GM19328 (cell line): ENCODE measurements at regions not wholly inside any gene's neighbourhood (a gene's known extent, or its start where the extent isn't known, plus 50 kb on each side); places are given as distances from the start of the nearest gene placed in this dataset.

Experiments
- ATAC-seq: cut with Tn5 transposase; IDR thresholded peaks from one replicate; pipeline ENCODE4 v1.9.1; 2021; ENCODE audit warnings: mild to moderate bottlenecking, moderate library complexity; ENCODE audit not compliant: unreplicated experiment

DNA sequence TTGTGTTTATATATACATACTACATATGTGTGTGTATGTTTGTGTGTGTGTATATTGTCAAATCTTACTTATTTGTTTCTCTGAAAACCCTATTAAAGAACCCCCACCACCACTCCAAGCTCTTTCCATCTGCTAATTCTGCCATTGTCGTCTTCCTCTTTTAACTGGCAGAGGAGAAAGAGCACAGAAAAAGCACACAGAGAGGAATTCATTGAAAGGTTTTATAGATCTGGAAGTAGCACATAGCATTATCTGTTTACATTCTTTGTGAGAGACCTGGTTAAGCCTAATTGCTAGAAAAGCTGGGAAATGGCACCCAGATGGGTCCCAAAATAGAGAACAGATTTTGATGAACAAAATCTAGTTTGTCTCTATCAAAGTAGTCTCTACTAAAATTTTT is 800.0 kb upstream of the PIK3C3 start:
- ATAC-seq, result no peak

DNA sequence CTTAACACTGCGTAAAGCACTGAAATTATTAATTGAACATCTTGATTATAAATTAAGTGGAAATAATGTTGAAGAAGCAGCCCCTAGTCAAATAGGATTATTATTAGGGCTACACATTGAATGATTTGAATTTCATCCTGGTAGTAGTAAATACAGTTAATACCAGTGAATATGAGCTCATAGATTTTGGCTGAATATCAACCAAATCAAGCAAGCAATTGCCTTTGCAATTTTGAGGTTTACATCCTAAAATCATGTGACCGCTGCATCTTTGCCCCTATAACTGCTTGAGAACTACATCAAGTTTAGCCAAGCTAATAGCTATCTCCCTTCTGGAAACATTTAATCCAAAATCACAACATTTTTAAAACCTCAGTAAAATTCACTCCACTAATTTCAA is 801.2 kb upstream of the PIK3C3 start:
- no peak for ATAC-seq

DNA sequence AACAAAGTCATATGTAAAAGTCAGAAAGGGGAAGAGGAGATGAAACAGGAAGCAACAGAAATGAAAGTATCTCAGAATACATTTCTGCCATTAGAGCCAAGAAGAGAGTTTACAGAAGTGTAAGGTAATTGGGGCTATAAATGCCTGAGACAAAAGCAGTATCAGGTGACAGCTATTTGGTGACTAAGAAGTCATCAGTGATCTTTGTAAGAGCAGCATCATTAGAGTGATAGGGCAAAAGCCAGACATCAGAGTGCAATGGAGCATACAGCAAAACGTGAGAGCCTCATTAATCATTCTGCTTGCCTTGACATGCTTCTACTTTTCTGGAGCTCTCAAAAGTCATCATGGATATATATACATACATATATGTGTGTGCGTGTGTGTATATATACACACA is 804.7 kb upstream of the PIK3C3 start:
- ATAC-seq, result no peak

DNA sequence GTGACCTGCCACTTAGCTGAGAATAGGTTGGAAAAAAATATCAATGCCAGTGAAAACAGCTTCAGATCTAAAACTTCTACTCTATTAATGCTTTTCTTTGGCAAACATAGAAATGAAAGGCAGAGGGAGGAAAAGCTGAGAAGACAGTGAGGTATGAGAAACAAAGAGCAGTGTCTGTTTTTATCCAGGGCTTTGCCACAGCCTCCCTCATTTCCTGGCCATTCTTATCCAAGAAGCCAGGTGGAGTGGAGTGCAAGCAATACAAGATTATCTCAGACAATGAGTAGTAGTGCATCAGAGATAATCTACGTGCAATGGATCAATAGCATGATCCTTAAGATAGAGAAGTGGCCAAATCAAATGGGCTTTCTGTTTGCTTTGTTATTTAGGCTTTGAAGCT is 808.7 kb upstream of the PIK3C3 start:
- ATAC-seq, result no peak

DNA sequence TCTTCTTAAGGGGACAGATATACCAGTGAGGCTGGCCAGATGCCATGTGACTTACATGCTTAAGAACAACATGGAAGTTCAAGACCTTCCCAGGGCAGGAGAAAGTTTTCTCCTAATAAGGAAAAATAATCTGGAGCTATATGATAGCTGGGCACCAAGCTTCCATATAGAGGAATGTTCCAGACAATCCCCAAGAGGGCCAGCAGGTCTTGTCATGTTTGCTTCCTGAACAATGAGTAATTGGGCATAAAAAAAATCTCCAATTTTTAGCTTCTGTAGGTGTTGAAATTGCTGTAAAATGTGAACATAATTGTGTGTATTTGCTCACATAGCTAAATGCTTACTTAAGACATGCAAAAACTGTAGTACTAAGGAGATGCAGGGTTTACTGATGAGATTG is 809.5 kb upstream of the PIK3C3 start:
- ATAC-seq, result no peak

DNA sequence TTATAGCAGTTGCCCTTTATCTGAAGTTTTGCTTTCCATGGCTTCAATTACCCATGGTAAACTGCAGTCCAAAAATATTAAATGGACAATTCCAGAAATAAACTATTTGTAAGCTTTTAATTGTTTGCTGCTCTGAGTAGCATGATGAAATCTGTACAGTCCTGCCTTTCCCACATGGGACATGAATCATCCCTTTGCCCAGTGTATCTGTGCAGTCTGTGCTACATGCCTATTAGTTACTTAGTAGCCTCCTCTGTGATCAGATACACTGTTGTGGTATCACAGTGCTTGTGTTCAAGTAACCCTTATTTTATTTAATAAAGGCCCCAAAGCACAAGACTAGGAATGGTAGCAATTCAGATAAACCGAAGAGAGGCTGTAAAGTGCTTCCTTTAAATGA is 810.6 kb upstream of the PIK3C3 start:
- no peak for ATAC-seq

DNA sequence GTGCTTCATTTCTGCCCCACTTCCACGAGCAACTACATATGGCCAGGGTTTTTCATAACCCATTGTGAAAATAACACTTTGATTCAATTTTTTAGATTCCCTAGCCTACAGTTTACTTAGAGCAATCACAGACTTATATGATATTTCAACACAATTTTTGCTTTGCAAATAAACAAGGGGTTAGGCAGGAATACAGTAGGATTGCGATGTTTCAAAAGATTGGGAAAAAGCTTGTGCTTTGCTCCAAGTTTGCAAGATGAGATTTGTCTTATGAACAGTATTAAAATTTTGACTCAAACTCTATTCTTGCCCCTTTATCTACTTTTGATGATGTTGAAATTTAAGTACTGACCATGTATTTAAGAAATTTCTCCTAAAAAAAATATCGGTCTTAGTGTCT is 814.5 kb upstream of the PIK3C3 start:
- no peak for ATAC-seq

DNA sequence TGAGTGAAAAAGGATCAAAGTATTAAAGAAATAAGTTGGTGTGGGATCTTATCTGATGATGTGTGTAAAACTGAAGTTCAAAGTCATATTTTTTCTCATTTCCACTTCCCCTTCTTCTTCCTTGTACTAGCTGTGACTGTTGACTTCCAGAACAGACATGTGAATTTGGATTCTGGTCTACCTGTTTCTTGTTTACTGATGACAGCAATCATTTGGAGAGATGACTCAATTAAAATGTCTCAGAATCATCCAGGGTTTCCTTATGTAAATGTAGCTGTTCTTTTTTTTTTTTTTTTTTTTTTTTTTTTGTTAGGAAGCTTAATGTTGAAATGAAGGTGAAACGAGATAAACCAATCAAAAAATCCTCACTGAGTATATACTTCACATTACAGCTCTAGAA is 819.9 kb upstream of the PIK3C3 start:
- ATAC-seq, result no peak

DNA sequence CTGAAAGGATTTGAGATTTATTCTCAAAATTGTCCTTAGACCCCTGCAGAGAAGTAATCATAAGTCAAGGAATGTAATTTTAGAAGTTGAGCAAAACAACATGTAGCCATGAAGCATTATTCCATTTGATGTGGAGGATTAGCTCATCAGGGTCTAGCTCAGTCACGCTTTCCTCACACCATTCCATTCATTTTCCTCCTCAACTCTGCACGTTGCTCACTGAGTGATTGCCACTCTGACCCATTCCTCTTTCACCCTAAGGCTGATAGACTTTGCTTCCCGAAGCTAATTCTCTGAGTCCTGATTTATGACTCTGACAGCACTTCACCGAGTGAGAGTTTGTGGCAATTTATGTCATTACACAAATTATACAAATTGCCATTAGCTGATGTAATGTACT is 820.6 kb upstream of the PIK3C3 start:
- no peak for ATAC-seq

DNA sequence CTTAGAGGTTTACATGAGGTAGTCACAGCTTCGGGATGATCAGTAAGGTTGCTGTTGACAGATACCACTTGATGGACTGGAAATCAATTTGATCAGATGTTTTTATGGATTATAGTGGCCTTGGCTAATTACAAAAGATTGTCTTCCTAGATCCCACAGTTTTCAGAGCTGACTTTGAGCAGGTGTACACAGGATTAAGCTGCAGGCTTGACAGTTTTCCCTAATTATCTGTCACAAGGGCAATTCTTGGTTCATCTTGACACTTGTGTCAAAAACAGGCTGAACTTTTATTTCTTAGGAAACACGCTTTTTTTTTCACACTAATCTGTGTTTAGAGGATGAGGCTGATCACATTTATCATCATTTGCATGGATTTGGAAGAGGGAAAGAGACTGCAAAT is 824.0 kb upstream of the PIK3C3 start:
- no peak for ATAC-seq

DNA sequence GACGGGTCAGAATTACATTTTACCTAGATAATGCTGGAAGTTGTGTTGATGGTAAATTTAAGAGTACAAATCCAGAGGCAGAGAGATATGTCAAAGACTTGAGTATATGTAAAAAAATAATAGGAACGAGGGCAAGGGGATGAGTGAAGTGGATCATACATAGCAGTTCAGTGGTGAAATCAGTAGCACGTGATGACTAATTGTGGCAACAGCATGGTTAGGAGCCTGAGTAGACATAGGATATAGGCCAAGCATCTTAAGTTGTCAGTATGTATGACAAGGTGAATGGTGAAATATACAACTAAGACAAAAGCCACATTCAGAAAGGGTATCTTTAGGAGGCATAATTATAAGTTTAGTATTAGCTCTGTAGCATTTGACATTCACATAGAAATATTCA is 826.5 kb upstream of the PIK3C3 start:
- no peak for ATAC-seq

DNA sequence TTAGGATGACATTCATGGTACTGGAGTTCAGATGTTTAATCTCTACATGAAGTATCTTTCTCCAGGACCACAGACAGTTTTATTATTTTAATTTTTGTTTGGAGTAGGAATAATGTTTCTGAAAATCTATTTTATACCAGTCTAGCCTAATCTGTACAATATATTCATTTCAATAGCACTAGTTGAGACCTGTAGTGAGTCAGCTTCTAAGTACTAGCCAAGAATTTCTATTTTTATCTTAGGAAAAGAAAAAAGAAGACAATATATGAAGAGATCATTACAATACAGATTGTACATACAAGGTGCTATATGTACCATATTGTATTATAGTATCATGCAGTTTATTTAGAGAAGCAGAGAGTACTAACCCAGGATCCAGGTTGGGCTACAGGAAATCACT is 826.9 kb upstream of the PIK3C3 start:
- ATAC-seq, result no peak

DNA sequence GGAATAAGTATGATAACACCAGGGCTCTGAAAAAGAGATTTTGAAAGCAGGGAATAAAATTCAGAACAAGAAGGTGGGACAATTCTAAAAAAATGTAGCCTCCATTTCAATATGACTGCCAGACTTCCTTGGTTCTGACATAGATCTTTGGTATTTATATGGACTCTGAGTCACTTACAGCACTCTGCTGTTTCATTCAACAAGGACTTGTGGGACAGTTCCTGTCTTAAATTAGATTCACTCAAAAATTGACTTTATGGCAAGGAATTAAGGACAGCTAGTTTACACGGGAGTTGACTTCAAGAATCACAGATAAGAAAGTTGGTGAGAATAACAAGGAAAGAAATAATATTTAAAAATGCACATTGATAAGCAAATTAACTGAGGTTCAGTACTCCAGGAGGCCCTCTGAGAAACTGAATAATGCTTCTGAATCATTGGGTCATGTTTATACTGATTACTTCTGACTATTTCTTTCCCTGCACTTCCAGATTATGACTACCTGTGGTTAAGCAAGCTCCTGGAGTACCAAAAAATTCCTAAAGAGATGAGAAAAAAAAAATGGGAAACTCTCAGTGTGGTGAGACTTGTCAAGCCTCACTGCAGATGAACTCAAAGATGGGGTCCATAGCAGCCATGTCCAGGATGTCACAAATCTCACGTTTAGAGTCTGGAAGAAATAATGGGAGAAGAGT is 828.3 kb upstream of the PIK3C3 start:
- no peak for ATAC-seq

DNA sequence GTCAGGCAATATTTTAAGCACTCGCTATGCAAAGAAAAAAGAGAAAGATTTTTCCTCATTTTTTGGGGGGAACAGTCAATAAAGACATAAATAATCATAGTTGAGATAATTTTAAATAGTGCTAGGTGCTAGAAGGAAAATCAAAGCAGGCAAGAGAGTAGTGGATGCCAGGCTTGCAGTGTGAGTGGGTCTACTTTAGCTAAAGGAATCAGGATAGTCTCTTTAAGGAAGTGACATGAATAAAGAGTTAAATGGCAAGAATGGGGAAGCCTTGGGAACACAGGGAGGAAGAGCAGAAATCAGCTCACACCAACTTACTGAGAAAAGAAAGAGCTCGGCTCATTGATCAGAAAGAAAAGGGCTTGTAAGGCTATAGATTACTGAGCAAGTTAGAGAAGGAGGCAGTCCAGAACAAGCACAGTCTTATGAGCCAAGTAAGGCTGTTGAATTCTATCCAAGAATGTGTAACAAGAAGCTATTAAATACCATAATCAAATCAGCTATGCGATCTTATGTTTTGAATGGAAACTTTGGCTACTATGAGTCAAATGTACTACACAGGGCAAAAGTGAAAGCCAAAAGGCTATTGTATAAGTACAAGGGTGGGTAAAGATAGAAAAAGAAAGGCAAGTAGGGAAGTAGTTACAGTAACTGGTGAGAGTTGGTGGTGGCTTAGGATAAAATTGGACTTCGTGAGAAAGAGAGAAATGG is 833.8 kb upstream of the PIK3C3 start:
- ATAC-seq, result no peak

DNA sequence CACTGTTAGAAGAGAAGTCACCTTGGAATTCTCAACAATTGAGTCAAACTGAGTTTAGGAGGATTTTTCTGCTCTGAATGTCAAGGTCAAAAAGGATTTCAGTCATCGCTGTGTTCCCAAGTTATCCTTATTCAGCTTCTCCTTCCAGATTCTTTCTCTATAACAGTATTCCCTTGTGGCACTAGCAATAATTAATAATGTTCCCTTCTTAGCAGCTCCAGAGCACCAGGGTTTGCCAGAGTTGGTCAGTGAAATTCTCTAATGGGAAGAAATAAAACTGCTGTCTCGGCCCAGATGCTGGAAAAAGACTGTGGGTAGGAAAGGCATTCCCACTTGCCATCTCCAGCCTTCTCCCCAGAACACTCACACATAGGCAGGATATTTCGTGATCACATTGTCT is 836.0 kb upstream of the PIK3C3 start:
- ATAC-seq, result no peak

DNA sequence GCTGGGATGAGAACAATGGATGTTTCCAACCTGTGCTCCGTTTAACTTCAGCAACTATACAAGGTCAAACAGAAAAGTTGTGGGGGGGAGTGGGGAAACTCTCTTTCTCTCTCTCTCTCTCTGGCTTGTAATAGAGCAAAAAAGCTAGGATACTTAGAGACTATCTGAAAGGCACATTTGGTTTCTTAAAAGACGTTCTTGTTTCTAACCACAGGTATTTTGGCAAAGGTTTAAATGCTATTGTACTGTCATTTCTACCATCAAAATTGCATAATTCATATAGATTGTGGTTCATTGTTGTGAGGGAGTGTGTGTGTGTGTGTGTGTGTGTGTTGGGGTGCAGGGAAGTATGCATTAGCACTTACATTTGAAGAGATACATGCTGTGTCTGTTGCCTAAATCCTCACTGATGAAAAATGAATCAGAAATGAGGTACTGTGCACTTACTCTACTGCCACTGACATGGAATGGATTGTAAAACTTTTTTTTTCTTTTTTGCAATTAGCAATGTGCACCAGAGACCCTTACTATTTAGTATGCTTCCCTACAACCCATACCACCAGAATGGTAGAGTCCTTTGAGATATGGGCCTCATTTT is 841.0 kb upstream of the PIK3C3 start:
- ATAC-seq, result no peak

DNA sequence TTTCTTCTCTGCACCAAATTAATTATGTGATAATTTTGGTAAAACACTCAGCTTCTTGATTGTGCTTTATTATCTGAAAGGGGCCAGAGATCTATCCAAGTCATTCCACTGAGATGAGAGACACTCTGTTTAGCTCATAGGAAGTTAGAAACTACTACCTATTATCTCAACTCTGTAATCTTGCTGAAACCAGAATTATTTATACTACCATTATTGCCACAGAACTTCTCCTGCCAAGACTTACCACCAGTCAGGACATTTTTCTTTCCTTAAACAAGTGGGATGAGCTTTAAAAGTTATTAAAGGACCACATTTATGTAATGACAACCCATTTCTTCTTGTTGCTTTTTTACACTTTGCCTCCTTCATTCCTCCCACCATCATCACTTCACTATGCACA is 855.6 kb upstream of the PIK3C3 start:
- ATAC-seq, result no peak

DNA sequence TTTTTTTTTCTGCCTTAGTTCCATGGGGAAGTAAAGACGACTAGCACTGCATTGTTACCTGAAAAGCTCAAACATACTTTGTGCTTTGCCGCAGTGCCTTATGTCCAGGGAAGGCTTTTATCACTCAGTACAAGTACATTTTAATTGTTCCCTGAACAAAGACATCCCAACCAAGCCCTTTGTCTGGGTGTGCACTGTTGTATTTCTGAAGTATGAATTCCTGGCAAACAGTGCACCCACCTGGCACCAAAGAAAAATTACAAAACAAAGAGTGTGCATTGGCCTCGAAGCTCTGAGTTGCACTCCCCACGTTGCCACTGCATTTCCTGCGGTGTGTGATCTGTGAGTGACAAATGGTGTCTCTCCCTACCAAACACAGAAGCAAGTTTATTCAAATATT is 858.5 kb upstream of the PIK3C3 start:
- no peak for ATAC-seq

DNA sequence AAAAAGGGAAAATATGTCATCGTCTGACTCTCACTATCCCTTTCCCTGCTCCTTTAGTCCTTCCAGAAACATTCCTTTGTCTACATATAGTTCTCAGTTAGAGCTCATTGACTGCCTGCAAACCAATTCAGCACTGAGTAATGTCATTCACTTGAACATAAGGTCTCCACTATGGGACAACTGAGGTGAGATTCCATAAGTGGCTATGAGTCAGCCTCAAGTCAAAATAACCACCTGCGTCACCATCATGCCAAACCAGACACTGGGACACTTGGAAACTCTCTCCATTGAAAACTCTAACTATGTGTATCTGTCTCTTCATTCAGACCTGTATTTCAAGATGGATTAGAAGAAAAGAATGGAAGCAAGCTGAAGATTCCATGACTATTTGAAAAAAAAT is 878.0 kb upstream of the PIK3C3 start:
- no peak for ATAC-seq

DNA sequence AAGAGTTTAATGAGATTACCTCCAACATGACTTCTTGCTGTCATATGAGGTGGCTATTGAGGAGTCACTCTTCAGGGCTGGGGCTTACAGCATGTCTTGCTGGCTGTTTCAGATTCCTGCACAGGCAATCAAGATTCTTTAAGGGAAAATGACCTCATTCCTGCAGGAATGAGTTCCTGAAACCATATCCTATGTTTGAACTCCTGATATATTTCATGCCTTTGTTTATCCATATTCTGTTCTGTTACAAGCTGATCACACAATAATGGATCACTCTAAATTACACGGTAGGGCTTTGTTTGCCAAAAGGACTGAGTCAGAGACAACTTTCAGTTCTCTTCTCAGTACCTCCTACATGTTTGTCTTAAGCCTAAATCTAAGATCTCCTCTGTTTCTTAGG is 879.8 kb upstream of the PIK3C3 start:
- ATAC-seq, result no peak

DNA sequence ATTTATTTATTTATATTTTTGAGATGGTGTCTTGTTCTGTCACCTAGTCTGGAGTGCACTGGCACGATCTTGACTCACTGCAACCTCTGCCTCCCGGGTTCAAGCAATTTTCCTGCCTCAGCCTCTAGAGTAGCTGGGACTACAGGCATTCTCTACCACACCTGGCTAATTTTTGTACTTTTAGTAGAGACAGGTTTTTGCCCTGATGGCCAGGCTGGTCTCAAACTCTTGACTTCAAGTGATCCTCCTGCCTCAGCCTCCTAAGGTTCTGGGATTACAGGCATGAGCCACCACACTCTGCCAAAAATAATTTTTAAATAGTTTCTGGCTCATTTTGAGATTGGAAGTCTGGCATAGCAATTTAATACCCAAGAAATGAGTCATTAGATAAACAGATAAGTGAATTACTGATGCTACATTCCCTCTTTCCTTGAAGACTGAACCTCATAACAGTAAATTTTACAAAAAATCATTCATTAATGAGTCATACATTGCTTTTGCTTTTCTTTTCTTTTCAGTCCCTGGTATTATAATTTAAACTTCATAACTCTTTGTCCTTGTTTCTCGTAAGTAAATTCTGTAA is 881.6 kb upstream of the PIK3C3 start:
- no peak for ATAC-seq

DNA sequence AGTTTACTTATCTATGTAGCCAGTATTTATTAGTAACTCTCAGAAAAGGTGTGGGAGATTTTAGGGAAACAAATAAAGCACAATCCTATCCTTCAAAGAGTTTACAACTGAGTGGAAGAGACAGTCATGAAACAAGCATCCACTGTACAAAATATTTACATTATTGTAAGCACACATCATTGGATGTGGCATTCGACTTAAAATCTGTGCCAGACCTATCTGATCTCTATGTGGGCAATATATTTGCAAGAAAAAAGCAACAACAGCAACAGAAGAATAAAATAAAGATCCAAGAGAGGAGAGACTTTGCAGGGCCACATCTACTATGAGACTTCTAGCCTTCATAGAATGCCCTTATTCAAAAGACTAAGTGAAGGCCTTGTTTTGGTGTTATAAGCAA is 882.1 kb upstream of the PIK3C3 start:
- ATAC-seq, result no peak
